ENCODE measurements at regions not wholly inside any gene's neighbourhood (a gene's known extent, or its start where the extent isn't known, plus 50 kb on each side); places are given as distances from the start of the nearest gene placed in this dataset.

- Histone ChIP-seq H3K27ac (replicated peaks) (no peak overlapping the region), H3K27me3 (ENCODE audit: insufficient read depth, poor library complexity, severe bottlenecking) (no peaks in the 10 kb centered on the region)
- TF ChIP-seq POLR2AphosphoS5 (IDR thresholded peaks at IDR 0.05; ENCODE audit: low read depth): no peak
- TF ChIP-seq CTCF (IDR thresholded peaks at IDR 0.05; ENCODE audit: insufficient read depth, low read length): no peak
- no peak for TF ChIP-seq REST (IDR thresholded peaks at IDR 0.05; ENCODE audit: insufficient replicate concordance, low read depth)
- no peak for TF ChIP-seq GABPA (IDR thresholded peaks at IDR 0.05; ENCODE audit: low read depth)
- TF ChIP-seq SPI1 (IDR thresholded peaks at IDR 0.05; ENCODE audit: borderline replicate concordance, low read depth): no peak
Observed at GRCh38 chr6:14197118-14197517, 79.5 kb downstream of the CD83 start.

GRCh38 chr6:14200047-14200446, 82.5 kb downstream of the CD83 start:
- H3K27ac ChIP-seq (replicated peaks): no peak overlapping the region
- no peak for DNase-seq (ENCODE audit: low read depth in 1 of 2, low spot score in 1 of 2)
- no peaks in the 10 kb centered on the region for H3K27me3 ChIP-seq (ENCODE audit: insufficient read depth, poor library complexity, severe bottlenecking)
- H3K4me3 ChIP-seq (replicated peaks; ENCODE audit: insufficient read depth, low read length): no peak overlapping the region
- no peak for TF ChIP-seq POLR2AphosphoS5 (IDR thresholded peaks at IDR 0.05; ENCODE audit: low read depth)
- no peak for TF ChIP-seq GABPA (IDR thresholded peaks at IDR 0.05; ENCODE audit: low read depth)
- no peak for TF ChIP-seq REST (IDR thresholded peaks at IDR 0.05; ENCODE audit: insufficient replicate concordance, low read depth)
- TF ChIP-seq CTCF (IDR thresholded peaks at IDR 0.05; ENCODE audit: insufficient read depth, low read length): no peak
- TF ChIP-seq SPI1 (IDR thresholded peaks at IDR 0.05; ENCODE audit: borderline replicate concordance, low read depth): no peak

More at GRCh38 chr6:14197118-14197517, 79.5 kb downstream of the CD83 start:
- no peak for DNase-seq (ENCODE audit: low read depth in 1 of 2, low spot score in 1 of 2)
- no peak overlapping the region for H3K4me3 ChIP-seq (replicated peaks; ENCODE audit: insufficient read depth, low read length)

GRCh38 chr6:14202947-14203346, 85.4 kb downstream of the CD83 start:
- TF ChIP-seq REST (IDR thresholded peaks at IDR 0.05; ENCODE audit: insufficient replicate concordance, low read depth) (no peak), CTCF (IDR thresholded peaks at IDR 0.05; ENCODE audit: insufficient read depth, low read length) (no peak), SPI1 (IDR thresholded peaks at IDR 0.05; ENCODE audit: borderline replicate concordance, low read depth) (no peak), GABPA (IDR thresholded peaks at IDR 0.05; ENCODE audit: low read depth) (no peak), POLR2AphosphoS5 (IDR thresholded peaks at IDR 0.05; ENCODE audit: low read depth) (no peak)
- no peak overlapping the region for H3K4me3 ChIP-seq (replicated peaks; ENCODE audit: insufficient read depth, low read length)
- no peaks in the 10 kb centered on the region for H3K27me3 ChIP-seq (ENCODE audit: insufficient read depth, poor library complexity, severe bottlenecking)
- DNase-seq (ENCODE audit: low read depth in 1 of 2, low spot score in 1 of 2): no peak
- no peak overlapping the region for H3K27ac ChIP-seq (replicated peaks)

All from HL-60 (cell line).